ENCODE measurements at regions not wholly inside any gene's neighbourhood (a gene's known extent, or its start where the extent isn't known, plus 50 kb on each side); places are given as distances from the start of the nearest gene placed in this dataset.
"Not testable (repeated sequence)": the region's sequence is repeated elsewhere in the genome, so short reads cannot be mapped to it uniquely, and the experiment has no call there.

GRCh38 chr12:126418400-126418799 lies 1353.2 kb downstream of the AACS start:
- DNase-seq = no peak

DNA sequence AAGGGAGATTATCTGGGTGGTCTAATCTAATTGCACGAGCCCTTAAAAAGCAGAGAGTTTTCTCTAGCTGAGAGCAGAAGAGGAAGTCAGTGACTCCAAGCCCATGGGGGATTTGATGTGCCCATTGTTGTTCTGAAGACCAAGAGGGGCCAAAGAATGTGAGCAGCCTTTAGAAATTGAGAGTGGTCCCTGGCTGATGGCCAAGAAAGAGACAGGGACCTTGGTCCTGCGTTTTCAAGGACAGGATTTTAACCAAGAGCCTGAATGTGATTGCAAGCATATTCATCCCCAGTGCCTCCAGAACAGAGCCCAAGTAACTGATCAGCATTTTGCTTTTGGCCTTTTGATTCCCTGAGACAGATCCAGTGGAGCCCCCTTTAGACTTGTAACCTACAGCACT lies 1353.9 kb downstream of the AACS start:
- no peak for DNase-seq

- DNase-seq = no peak
Observed at GRCh38 chr12:126424696-126425095, 1359.5 kb downstream of the AACS start.

GRCh38 chr12:126425264-126425663 lies 1360.0 kb downstream of the AACS start:
- no peak for DNase-seq

- DNase-seq = no peak
Observed at GRCh38 chr12:126428769-126429168, 1363.5 kb downstream of the AACS start.

DNA sequence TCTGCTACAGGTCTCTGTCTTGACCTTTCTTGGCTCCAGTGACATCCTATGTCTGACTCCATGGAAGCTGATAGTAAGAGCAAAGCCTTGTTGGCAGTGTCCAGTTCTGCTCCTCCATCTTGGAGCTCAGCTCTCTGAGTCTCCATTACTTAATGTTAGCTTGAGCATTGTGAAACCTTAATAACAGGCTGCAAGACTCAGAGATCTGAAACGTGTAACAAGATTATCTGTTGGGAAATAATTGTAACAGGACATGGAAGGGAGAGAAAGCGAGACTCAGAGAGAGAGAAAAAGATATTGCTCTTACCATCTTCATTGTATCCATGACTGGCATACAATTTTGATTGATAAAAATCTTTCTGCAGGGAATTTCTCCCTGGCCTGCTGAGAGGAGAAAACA lies 1365.7 kb downstream of the AACS start:
- no peak for DNase-seq

DNA sequence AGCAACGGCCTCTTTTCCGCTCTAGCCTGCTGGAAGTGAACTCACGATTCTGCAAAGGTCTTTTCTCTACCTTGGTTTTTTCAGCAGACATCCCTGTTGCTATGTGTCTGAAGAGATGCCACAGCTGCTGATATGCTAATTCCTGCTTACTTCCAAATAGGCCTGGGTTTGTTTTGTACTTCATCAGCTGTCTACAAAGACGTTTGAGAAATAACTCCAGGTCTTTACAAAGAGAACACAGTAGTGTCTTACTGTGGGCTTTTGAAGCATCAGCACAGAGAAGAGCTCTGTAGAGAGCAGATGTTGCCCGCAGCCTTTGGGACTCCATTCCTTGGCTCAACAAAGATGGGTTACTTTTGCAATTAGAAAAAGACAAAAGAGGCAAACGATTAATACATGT lies 1366.5 kb downstream of the AACS start:
- DNase-seq = no peak

DNA sequence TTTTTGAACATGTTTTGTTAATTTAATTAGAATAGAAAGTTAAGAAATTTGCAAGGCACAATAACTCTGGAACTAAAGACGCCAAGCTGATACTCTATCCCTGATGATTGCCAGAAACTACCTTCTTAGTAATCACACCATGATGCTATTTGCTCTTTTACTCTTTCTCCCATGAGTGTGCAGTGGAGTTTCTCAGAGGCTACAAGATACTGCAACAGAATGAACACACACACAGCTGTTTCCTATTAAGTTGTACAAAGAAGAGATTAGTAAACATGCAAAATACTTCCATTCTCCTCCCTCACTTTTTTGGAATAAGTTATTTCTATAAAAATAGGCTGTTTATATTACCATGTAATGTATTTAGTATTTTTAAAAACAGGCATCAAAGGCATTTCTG lies 1367.5 kb downstream of the AACS start:
- no peak for DNase-seq

DNA sequence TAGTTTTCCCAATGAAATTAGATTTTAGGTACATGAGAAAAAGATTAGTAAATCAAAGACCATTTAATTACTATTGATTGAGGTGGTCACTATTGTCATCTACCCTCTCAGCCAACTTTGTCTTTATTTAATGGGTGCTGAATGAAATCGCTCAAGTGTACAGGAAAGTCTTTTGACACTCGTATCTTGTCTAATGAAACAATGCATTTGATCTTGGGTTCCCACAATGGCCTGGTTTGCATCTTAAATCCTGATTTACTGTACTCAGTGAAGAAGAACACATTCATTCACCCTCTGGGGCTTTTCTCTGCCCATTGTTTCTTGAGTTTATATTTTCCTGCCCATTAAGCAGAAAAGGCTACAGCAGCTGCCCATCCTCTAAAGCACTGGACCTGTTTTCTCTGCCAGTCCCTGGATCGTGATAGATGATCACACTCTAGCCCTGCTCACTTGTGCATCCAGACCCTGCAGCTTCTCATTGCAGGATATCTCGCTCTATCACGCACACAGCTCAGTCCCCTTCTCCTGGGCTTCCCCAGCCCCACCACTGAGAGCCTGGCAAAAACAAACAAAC lies 1369.3 kb downstream of the AACS start:
- DNase-seq = no peak

- no peak for DNase-seq
Observed at GRCh38 chr12:126436041-126436440, 1370.8 kb downstream of the AACS start.

DNA sequence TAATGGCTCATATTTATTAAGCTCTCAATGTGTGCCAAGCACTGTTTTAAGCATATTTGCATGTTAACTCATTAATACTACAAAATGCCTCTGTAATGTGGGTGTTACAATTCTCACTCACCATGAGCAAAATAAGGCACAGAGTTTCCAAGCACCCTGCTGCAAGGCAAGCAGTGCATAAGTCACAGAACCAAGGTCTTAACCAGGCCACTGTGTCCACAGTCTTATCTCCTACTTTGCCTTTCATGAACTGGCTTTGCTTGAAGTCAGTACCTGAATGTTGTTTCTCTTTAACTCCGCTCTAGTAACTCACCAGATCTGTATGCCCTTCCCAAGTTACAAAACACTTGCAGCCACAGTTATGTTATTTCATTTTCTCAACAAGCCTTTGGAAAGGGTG lies 1372.7 kb downstream of the AACS start:
- DNase-seq = no peak

DNA sequence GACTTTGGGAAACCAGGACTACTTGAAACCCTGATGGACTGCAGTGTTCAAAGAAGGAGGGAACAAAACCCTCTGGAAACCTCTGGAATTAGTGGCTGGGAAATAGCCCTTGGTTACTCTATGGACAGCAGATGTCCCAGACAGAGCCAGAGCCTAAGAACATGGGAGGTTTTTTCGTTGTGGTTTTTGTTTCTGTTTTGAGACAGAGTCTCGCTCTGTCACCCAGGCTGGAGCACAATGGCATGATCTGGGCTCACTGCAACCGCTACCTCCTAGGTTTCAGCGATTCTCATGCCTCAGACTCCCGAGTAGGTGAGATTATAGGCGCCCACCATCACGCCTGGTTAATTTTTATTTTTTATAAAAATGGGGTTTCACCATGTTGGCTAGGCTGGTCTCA lies 1378.7 kb downstream of the AACS start:
- no peak for DNase-seq

- no peak for DNase-seq
Observed at GRCh38 chr12:126447346-126447745, 1382.1 kb downstream of the AACS start.

- no peak for DNase-seq
Observed at GRCh38 chr12:126451809-126452208, 1386.6 kb downstream of the AACS start.

- not testable (repeated sequence) for DNase-seq
Observed at GRCh38 chr12:126452686-126453085, 1387.5 kb downstream of the AACS start.

DNA sequence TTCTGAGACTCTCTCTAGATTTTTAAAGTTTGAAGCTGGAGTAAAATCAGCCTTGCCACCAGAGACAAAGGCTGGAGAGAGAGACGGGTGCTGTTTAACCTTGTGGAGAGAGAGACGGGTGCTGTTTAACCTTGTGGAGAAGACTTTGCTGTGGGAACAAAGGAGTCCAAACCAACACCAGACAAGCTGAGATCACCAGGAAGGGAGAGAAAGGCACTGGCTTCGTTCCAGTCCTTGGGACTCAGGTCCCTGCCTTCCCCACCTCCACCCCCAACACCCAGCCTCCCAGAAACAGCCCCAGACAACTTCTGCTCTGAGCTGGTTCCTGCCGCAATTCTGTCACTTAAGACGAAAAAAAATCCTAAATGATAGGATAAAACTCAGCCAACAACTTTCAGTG lies 1389.3 kb downstream of the AACS start:
- no peak for DNase-seq

DNA sequence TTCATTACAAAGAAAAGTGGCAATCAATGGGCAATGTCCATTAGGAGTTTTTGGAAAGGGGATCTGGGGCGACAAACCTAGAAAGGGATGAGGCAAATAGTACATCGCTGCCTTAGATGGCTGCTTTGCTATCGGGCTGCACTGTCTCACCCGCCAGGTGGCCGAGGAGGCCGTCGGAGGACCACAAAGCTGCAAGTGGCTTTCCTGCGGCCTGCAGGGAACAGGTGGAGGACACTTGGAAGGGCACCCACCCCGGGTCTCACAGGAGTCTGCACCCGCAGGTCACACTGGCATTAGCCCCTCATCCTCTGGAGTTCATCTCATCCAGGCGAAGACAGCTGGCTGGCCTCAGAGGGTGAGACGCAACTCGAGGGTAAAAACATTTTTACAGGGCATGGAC lies 1392.5 kb downstream of the AACS start:
- no peak for DNase-seq

DNA sequence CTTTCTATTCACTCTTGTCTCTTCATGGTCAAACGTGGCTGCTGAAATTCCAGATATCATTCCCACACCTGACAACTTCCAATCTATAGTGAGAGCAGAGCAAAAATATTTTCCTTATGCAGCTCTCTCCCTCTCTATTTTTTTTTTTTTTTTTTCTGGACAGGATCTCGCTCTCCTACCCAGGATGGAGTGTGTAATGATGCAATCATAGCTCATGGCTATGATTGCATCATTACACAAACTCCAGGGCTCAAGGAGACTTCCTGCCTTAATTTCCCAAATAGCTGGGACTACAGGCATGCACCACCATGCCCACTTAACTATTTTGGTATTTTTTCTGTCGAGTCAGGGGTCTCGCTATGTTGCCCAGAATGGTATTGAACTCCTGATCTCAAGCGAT lies 1398.9 kb downstream of the AACS start:
- no peak for DNase-seq

- DNase-seq = no peak
Observed at GRCh38 chr12:126469211-126469610, 1404.0 kb downstream of the AACS start.

GRCh38 chr12:126474703-126475102 lies 1409.5 kb downstream of the AACS start:
- DNase-seq = no peak

DNA sequence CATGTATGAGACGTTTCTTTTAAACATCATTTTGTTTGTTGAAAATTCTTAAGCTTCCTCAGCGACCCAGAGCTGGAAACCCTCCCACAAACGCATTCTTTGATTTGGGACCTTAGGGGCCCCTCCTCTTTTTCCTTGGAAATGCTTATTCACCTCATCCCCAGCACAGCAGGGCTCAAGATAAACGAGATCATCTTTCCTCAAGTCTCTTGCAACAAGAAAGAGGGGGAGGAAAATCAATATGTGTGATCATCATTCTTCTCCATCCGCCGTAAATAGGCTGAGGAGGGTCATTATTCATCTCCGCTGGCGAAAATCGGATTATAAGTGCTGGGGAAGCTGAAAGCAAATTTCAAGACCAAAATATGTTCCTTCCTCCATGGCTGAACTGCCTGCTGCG lies 1415.2 kb downstream of the AACS start:
- no peak for DNase-seq

GRCh38 chr12:126481688-126482087 lies 1416.5 kb downstream of the AACS start:
- no peak for DNase-seq

- DNase-seq = no peak
Observed at GRCh38 chr12:126482238-126482889, 1417.1 kb downstream of the AACS start.

- DNase-seq = no peak
Observed at GRCh38 chr12:126483145-126484068, 1418.2 kb downstream of the AACS start.
